SK-N-SH treated with all-trans-retinoic acid at 6 μM for 48 hours (cell line): ENCODE measurements at regions not wholly inside any gene's neighbourhood (a gene's known extent, or its start where the extent isn't known, plus 50 kb on each side); places are given as distances from the start of the nearest gene placed in this dataset.

Experiments
- ATAC-seq: fragments of 200-7000 bp; cut with Tn5 transposase; 3 replicates; pipeline ENCODE4 v1.9.1; 2020; ENCODE audit warnings: mild to moderate bottlenecking, moderate library complexity
- ARNTL ChIP-seq: fragments of 450-650 bp; formaldehyde crosslinking; IDR thresholded peaks from 2 replicates; pipeline ENCODE4 v1.5.0; 2020; ENCODE audit warnings: low read depth, mild to moderate bottlenecking, moderate library complexity, borderline replicate concordance
- BACH2 ChIP-seq: fragments of 250-450 bp; sonication (Bioruptor Pico); IDR thresholded peaks from 2 replicates; pipeline ENCODE4 v1.9.0; 2021; ENCODE audit warnings: mild to moderate bottlenecking, borderline replicate concordance
- CREB5 ChIP-seq: fragments of 250-450 bp; sonication (Bioruptor Pico); IDR thresholded peaks from 2 replicates; pipeline ENCODE4 v1.5.1; 2020; ENCODE audit warnings: low read depth, mild to moderate bottlenecking, moderate library complexity
- CSRNP3 ChIP-seq: fragments of 250-450 bp; sonication (Bioruptor Pico); IDR thresholded peaks from 2 replicates; pipeline ENCODE4 v1.5.1; 2021; ENCODE audit warnings: mild to moderate bottlenecking, moderate library complexity
- ESRRG ChIP-seq: fragments of 250-450 bp; sonication (Bioruptor Pico); IDR thresholded peaks from 2 replicates; pipeline ENCODE4 v1.6.1; 2021; ENCODE audit warnings: mild to moderate bottlenecking
- GLIS3 ChIP-seq: fragments of 250-450 bp; sonication (Bioruptor Pico); IDR thresholded peaks from 2 replicates; pipeline ENCODE4 v1.5.0; 2020; ENCODE audit warnings: mild to moderate bottlenecking, moderate library complexity
- ISL1 ChIP-seq: fragments of 250-450 bp; sonication (Bioruptor Pico); IDR thresholded peaks from 2 replicates; pipeline ENCODE4 v2.1.2; 2022; ENCODE audit warnings: mild to moderate bottlenecking, moderate library complexity
- OSR1 ChIP-seq: fragments of 250-450 bp; sonication (Bioruptor Pico); IDR thresholded peaks from 2 replicates; pipeline ENCODE4 v1.8.0; 2022; ENCODE audit warnings: moderate library complexity, mild to moderate bottlenecking, inconsistent platforms
- PATZ1 ChIP-seq: fragments of 250-450 bp; sonication (Bioruptor Pico); IDR thresholded peaks from 2 replicates; pipeline ENCODE4 v1.8.0; 2020; ENCODE audit warnings: mild to moderate bottlenecking, moderate library complexity, borderline replicate concordance
- POU6F1 ChIP-seq: fragments of 250-450 bp; sonication (Bioruptor Pico); IDR thresholded peaks from 2 replicates; pipeline ENCODE4 v1.8.0; 2021; ENCODE audit warnings: low read depth, mild to moderate bottlenecking, moderate library complexity, borderline replicate concordance
- PPARA ChIP-seq: fragments of 250-450 bp; sonication (Bioruptor Pico); IDR thresholded peaks from 2 replicates; pipeline ENCODE4 v1.5.0; 2020; ENCODE audit warnings: mild to moderate bottlenecking, borderline replicate concordance
- RARB ChIP-seq: fragments of 250-450 bp; sonication (Bioruptor Pico); IDR thresholded peaks from 2 replicates; pipeline ENCODE4 v1.8.0; 2021; ENCODE audit warnings: mild to moderate bottlenecking, moderate library complexity
- SNAI2 ChIP-seq: fragments of 250-450 bp; sonication (Bioruptor Pico); IDR thresholded peaks from 2 replicates; pipeline ENCODE4 v1.5.0; 2020; ENCODE audit warnings: mild to moderate bottlenecking, moderate library complexity
- TCF4 ChIP-seq: fragments of 250-450 bp; sonication (Bioruptor Pico); IDR thresholded peaks from 2 replicates; pipeline ENCODE4 v1.8.0; 2021; ENCODE audit warnings: mild to moderate bottlenecking, moderate library complexity, borderline replicate concordance
- TSHZ2 ChIP-seq: fragments of 250-450 bp; sonication (Bioruptor Pico); IDR thresholded peaks from 2 replicates; pipeline ENCODE4 v1.5.0; 2020; ENCODE audit warnings: mild to moderate bottlenecking, moderate library complexity
- ZC3H10 ChIP-seq: fragments of 250-450 bp; sonication (Bioruptor Pico); IDR thresholded peaks from 2 replicates; pipeline ENCODE4 v1.5.1; 2021; ENCODE audit warnings: mild to moderate bottlenecking, moderate library complexity
- ZFP3 ChIP-seq: fragments of 250-450 bp; sonication (Bioruptor Pico); IDR thresholded peaks from 2 replicates; pipeline ENCODE4 v1.5.0; 2020; ENCODE audit warnings: mild to moderate bottlenecking, moderate library complexity
- ZNF565 ChIP-seq: fragments of 450-650 bp; formaldehyde crosslinking; conservative IDR thresholded peaks from 2 replicates; pipeline ENCODE4 v1.5.0; 2020; ENCODE audit warnings: low read depth, mild to moderate bottlenecking, moderate library complexity
- ZNF70 ChIP-seq: fragments of 450-650 bp; formaldehyde crosslinking; IDR thresholded peaks from 2 replicates; pipeline ENCODE4 v1.5.0; 2020; ENCODE audit warnings: mild to moderate bottlenecking, moderate library complexity
- ZNF8 ChIP-seq: fragments of 450-650 bp; formaldehyde crosslinking; IDR thresholded peaks from 2 replicates; pipeline ENCODE4 v1.5.0; 2020; ENCODE audit warnings: mild to moderate bottlenecking, moderate library complexity

- TF ChIP-seq ZNF565 (CRISPR knock-in tag): no peak
- TF ChIP-seq RARB (CRISPR knock-in tag): no peak
- TF ChIP-seq PPARA: no peak
- no peak for TF ChIP-seq ZNF8
- TF ChIP-seq OSR1 (CRISPR knock-in tag): no peak
- TF ChIP-seq CREB5: no peak
- 0 out of 2 replicates have a peak, but pooled peaks have one; percentile 22 for TF ChIP-seq ISL1
- no peak for TF ChIP-seq POU6F1 (CRISPR knock-in tag)
- TF ChIP-seq BACH2 (CRISPR knock-in tag): no peak
- ATAC-seq: peak; percentile 93
These were observed 110.1 kb upstream of the MED14 start for GRCh38 chrX:40845331-40845911.

GRCh38 chrX:40849906-40850823 is 114.8 kb upstream of the MED14 start:
- ATAC-seq: no peak
- no peak for TF ChIP-seq GLIS3 (CRISPR knock-in tag)
- TF ChIP-seq TSHZ2 (CRISPR knock-in tag): no peak

GRCh38 chrX:40852586-40852985 is 117.2 kb upstream of the MED14 start:
- ATAC-seq: no peak
- TF ChIP-seq ZNF70 (CRISPR knock-in tag) (no peak), SNAI2 (CRISPR knock-in tag) (no peak), PATZ1 (no peak), ZNF565 (CRISPR knock-in tag) (no peak), ZNF8 (no peak), CSRNP3 (CRISPR knock-in tag) (no peak), CREB5 (no peak), ZFP3 (CRISPR knock-in tag) (no peak), TCF4 (CRISPR knock-in tag) (no peak), ISL1 (no peak), TSHZ2 (CRISPR knock-in tag) (no peak), POU6F1 (CRISPR knock-in tag) (no peak), OSR1 (CRISPR knock-in tag) (no peak), ARNTL (CRISPR knock-in tag) (no peak), ESRRG (no peak), RARB (CRISPR knock-in tag) (no peak), GLIS3 (CRISPR knock-in tag) (no peak), ZC3H10 (CRISPR knock-in tag) (no peak), PPARA (no peak)
